Spleen (tissue), 7 donors: ENCODE measurements at regions not wholly inside any gene's neighbourhood (a gene's known extent, or its start where the extent isn't known, plus 50 kb on each side); places are given as distances from the start of the nearest gene placed in this dataset.

Source experiments
- POLR2A ChIP-seq, 3 donors: fragments of 450-650 bp; IDR thresholded peaks; one replicate each; pipeline ENCODE4 v1.5.1; 2017; ENCODE audit warnings: antibody characterized with exemption in 3 of 3, mild to moderate bottlenecking in 1 of 3
- TF ChIP-seq, protein P1 (sequence below), 11 experiments: fragments of 200-600 bp in 7 of 11; fragments of 450-650 bp in 4 of 11; sonication (generic) in 4 of 11; IDR thresholded peaks in 8 of 11; conservative IDR thresholded peaks in 3 of 11; 1 replicate in 7 of 11; 2 replicates in 4 of 11; pipeline versions ENCODE4 v1.4.0 to v1.8.0; 2016 to 2021; ENCODE audit warnings: antibody characterized with exemption in 11 of 11, inconsistent platforms in 4 of 11, mild to moderate bottlenecking in 1 of 11
- donor health status: DM: no; HTN: no; CAD: no; lungs with moderate emphysema.
- donor health status: DM: no; HTN: no; CAD: no.
- donor health status: DM: no; HTN: no; CAD: no.

DNA sequence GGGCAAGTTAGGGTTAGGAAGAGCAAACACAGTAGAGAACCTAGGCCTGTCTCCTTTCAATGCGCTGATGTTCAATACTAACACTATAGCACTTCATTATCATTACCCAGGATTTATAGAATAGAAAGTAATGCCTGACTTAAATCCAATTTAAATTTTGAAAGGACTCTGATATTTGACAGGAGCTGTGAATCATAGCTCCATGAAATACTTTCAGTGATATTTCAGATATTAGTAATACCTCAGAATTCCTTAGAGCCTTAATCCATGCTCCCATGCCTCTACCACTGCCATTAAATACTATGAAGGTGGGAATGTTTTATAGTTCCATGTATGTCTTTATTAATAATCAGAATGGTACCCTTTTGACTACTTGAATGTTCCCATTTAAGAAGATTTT, 530.2 kb downstream of the BCKDHB start:
- TF ChIP-seq, protein P1, sequence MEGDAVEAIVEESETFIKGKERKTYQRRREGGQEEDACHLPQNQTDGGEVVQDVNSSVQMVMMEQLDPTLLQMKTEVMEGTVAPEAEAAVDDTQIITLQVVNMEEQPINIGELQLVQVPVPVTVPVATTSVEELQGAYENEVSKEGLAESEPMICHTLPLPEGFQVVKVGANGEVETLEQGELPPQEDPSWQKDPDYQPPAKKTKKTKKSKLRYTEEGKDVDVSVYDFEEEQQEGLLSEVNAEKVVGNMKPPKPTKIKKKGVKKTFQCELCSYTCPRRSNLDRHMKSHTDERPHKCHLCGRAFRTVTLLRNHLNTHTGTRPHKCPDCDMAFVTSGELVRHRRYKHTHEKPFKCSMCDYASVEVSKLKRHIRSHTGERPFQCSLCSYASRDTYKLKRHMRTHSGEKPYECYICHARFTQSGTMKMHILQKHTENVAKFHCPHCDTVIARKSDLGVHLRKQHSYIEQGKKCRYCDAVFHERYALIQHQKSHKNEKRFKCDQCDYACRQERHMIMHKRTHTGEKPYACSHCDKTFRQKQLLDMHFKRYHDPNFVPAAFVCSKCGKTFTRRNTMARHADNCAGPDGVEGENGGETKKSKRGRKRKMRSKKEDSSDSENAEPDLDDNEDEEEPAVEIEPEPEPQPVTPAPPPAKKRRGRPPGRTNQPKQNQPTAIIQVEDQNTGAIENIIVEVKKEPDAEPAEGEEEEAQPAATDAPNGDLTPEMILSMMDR (IDR thresholded peaks at IDR 0.05 in 8 of 11, conservative IDR thresholded peaks at IDR 0.05 in 3 of 11), result no peak
- no peak for TF ChIP-seq POLR2A (IDR thresholded peaks at IDR 0.05)
